ENCODE measurements at regions not wholly inside any gene's neighbourhood (a gene's known extent, or its start where the extent isn't known, plus 50 kb on each side); places are given as distances from the start of the nearest gene placed in this dataset.

DNA sequence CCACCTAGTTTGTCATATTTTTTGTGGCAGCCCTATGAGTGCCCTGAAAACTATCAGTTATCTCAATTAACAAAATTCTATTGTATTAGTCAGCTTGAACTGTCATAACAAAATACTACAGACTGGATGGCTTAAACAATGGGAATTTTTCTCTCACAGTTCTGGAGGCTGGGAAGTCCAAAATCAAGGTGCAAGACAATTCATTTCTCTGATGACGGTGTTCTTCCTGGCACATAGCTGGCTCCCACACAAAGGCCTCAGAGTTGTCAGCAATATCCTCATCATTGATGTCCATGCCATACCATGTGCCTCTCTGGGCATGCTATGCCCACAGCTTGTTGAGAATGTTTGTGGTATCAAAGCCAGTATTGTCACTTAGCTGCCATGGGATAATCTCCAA is 691.9 kb downstream of the NR2F1-AS1 start:
- WGBS, result 91% methylated on average over 1 of the region's 1 CpG
- no peak for DNase-seq (ENCODE audit: low read depth in 6 of 9, low spot score in 9 of 9)
- H3K27me3 ChIP-seq (ENCODE audit: control insufficient read depth in 2 of 2, insufficient read depth in 1 of 2, low read length in 1 of 2), result no peaks in the 10 kb centered on the region
- H3K27ac ChIP-seq (ENCODE audit: low read depth in 1 of 2, low read length in 1 of 2), result no peak overlapping the region
- no peaks in the 10 kb centered on the region for H3K4me1 ChIP-seq (ENCODE audit: control insufficient read depth in 2 of 2, insufficient read depth in 2 of 2, low read length in 2 of 2)
- no peaks in the 10 kb centered on the region for H3K9me3 ChIP-seq (ENCODE audit: control insufficient read depth in 2 of 2, insufficient read depth in 1 of 2, low read length in 1 of 2)
- H3K36me3 ChIP-seq (ENCODE audit: control insufficient read depth in 2 of 2, insufficient read depth in 2 of 2, low read length in 1 of 2), result no peaks in the 10 kb centered on the region
- no peak overlapping the region for H3K4me3 ChIP-seq (ENCODE audit: low read length in 2 of 2)

DNA sequence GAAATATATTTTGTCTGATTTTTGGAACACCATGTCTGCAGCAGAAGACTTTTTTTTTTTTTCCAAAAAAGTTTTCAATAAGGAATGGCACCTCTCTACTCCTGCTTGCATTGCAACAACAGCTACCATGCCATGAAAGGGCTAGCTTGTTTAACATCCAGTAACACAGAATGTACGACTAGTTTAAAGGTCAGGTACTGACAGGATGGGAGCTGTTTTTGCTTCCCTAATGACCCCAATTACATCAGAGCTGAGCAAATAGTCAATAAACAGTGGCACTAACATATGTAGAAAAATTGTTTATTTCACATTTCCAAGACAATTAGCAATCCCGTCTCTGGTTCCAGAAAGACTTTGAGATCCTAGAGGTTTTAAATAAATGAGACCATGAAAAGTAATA is 693.8 kb downstream of the NR2F1-AS1 start:
- Histone ChIP-seq H3K36me3 (ENCODE audit: control insufficient read depth in 2 of 2, insufficient read depth in 2 of 2, low read length in 1 of 2) (no peaks in the 10 kb centered on the region), H3K27me3 (ENCODE audit: control insufficient read depth in 2 of 2, insufficient read depth in 1 of 2, low read length in 1 of 2) (no peaks in the 10 kb centered on the region), H3K4me1 (ENCODE audit: control insufficient read depth in 2 of 2, insufficient read depth in 2 of 2, low read length in 2 of 2) (no peaks in the 10 kb centered on the region), H3K4me3 (ENCODE audit: low read length in 2 of 2) (no peak overlapping the region), H3K27ac (ENCODE audit: low read depth in 1 of 2, low read length in 1 of 2) (no peak overlapping the region), H3K9me3 (ENCODE audit: control insufficient read depth in 2 of 2, insufficient read depth in 1 of 2, low read length in 1 of 2) (no peaks in the 10 kb centered on the region)
- DNase-seq (ENCODE audit: low read depth in 6 of 9, low spot score in 9 of 9), result no peak
- 60% methylated on average over 2 of the region's 2 CpGs for WGBS

GRCh38 chr5:92886751-92887150 is 694.3 kb downstream of the NR2F1-AS1 start:
- Histone ChIP-seq H3K27ac (ENCODE audit: low read depth in 1 of 2, low read length in 1 of 2) (no peak overlapping the region), H3K27me3 (ENCODE audit: control insufficient read depth in 2 of 2, insufficient read depth in 1 of 2, low read length in 1 of 2) (no peaks in the 10 kb centered on the region), H3K4me3 (ENCODE audit: low read length in 2 of 2) (no peak overlapping the region), H3K4me1 (ENCODE audit: control insufficient read depth in 2 of 2, insufficient read depth in 2 of 2, low read length in 2 of 2) (no peaks in the 10 kb centered on the region), H3K36me3 (ENCODE audit: control insufficient read depth in 2 of 2, insufficient read depth in 2 of 2, low read length in 1 of 2) (no peaks in the 10 kb centered on the region), H3K9me3 (ENCODE audit: control insufficient read depth in 2 of 2, insufficient read depth in 1 of 2, low read length in 1 of 2) (no peaks in the 10 kb centered on the region)
- no peak for DNase-seq (ENCODE audit: low read depth in 6 of 9, low spot score in 9 of 9)
- 47% methylated on average over 3 of the region's 3 CpGs for WGBS

DNA sequence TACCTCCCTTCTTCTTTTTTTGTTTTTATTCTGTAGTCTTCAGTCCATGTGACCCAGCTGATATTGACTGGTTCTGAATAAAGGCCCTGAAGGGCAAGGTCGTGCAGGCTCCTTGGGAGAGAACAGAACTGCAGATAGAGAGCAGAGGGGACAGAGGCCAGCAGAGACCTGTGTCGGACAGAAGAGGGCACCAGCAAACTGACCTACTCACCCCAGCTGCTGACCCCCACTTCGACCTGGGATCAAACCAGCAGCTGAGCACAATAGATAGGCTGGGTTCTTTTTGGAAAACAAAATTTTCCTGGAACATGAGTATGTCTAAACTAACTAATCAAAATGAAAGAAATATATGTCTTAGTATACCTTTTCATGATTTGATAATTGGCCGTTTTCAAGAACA is 695.1 kb downstream of the NR2F1-AS1 start:
- H3K27me3 ChIP-seq (ENCODE audit: control insufficient read depth in 2 of 2, insufficient read depth in 1 of 2, low read length in 1 of 2), result no peaks in the 10 kb centered on the region
- DNase-seq (ENCODE audit: low read depth in 6 of 9, low spot score in 9 of 9), result no peak
- no peaks in the 10 kb centered on the region for H3K36me3 ChIP-seq (ENCODE audit: control insufficient read depth in 2 of 2, insufficient read depth in 2 of 2, low read length in 1 of 2)
- no peaks in the 10 kb centered on the region for H3K4me1 ChIP-seq (ENCODE audit: control insufficient read depth in 2 of 2, insufficient read depth in 2 of 2, low read length in 2 of 2)
- WGBS, result 59% methylated on average over 4 of the region's 4 CpGs
- H3K27ac ChIP-seq (ENCODE audit: low read depth in 1 of 2, low read length in 1 of 2), result no peak overlapping the region
- no peaks in the 10 kb centered on the region for H3K9me3 ChIP-seq (ENCODE audit: control insufficient read depth in 2 of 2, insufficient read depth in 1 of 2, low read length in 1 of 2)
- no peak overlapping the region for H3K4me3 ChIP-seq (ENCODE audit: low read length in 2 of 2)

DNA sequence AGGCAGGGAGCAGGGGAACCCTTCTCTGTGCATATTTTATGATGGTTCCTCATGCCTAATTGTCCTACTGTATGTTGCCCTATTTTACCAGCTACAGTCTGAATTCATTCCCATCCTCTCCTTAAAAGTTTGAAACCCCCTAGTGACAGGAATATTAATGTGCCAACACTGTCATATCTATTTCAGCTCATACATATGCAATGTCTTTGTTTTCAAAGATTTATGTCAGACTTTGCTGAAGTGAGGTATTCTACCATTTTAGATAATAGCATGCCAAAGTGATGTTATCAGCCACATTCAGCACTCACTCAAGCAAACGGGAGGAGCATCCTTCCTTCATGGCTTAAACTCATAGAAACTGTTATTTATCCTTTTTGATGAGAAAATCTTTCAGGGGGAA is 696.5 kb downstream of the NR2F1-AS1 start:
- Histone ChIP-seq H3K9me3 (ENCODE audit: control insufficient read depth in 2 of 2, insufficient read depth in 1 of 2, low read length in 1 of 2) (no peaks in the 10 kb centered on the region), H3K4me1 (ENCODE audit: control insufficient read depth in 2 of 2, insufficient read depth in 2 of 2, low read length in 2 of 2) (no peaks in the 10 kb centered on the region), H3K27ac (ENCODE audit: low read depth in 1 of 2, low read length in 1 of 2) (no peak overlapping the region), H3K36me3 (ENCODE audit: control insufficient read depth in 2 of 2, insufficient read depth in 2 of 2, low read length in 1 of 2) (no peaks in the 10 kb centered on the region), H3K27me3 (ENCODE audit: control insufficient read depth in 2 of 2, insufficient read depth in 1 of 2, low read length in 1 of 2) (no peaks in the 10 kb centered on the region), H3K4me3 (ENCODE audit: low read length in 2 of 2) (no peak overlapping the region)
- DNase-seq (ENCODE audit: low read depth in 6 of 9, low spot score in 9 of 9), result no peak
- WGBS, result 42% methylated on average over 1 of the region's 1 CpG

- Histone ChIP-seq H3K9me3 (ENCODE audit: control insufficient read depth in 2 of 2, insufficient read depth in 1 of 2, low read length in 1 of 2) (peaks cover 3 to 6% of the 10 kb centered on the region in 2 donors), H3K4me3 (ENCODE audit: low read length in 2 of 2) (no peak overlapping the region), H3K27me3 (ENCODE audit: control insufficient read depth in 2 of 2, insufficient read depth in 1 of 2, low read length in 1 of 2) (no peaks in the 10 kb centered on the region), H3K27ac (ENCODE audit: low read depth in 1 of 2, low read length in 1 of 2) (no peak overlapping the region), H3K36me3 (ENCODE audit: control insufficient read depth in 2 of 2, insufficient read depth in 2 of 2, low read length in 1 of 2) (no peaks in the 10 kb centered on the region), H3K4me1 (ENCODE audit: control insufficient read depth in 2 of 2, insufficient read depth in 2 of 2, low read length in 2 of 2) (no peaks in the 10 kb centered on the region)
- DNase-seq (ENCODE audit: low read depth in 6 of 9, low spot score in 9 of 9), result no peak
- 86% methylated on average over 2 of the region's 2 CpGs for WGBS
Measured at GRCh38 chr5:92879806-92880543, 701.0 kb downstream of the NR2F1-AS1 start.

GRCh38 chr5:92874790-92875189 is 706.2 kb downstream of the NR2F1-AS1 start:
- no peak overlapping the region for H3K27ac ChIP-seq (ENCODE audit: low read depth in 1 of 2, low read length in 1 of 2)
- H3K4me3 ChIP-seq (ENCODE audit: low read length in 2 of 2), result no peak overlapping the region
- H3K9me3 ChIP-seq (ENCODE audit: control insufficient read depth in 2 of 2, insufficient read depth in 1 of 2, low read length in 1 of 2), result peaks cover 3 to 6% of the 10 kb centered on the region in 2 donors
- no peaks in the 10 kb centered on the region for H3K36me3 ChIP-seq (ENCODE audit: control insufficient read depth in 2 of 2, insufficient read depth in 2 of 2, low read length in 1 of 2)
- no peaks in the 10 kb centered on the region for H3K4me1 ChIP-seq (ENCODE audit: control insufficient read depth in 2 of 2, insufficient read depth in 2 of 2, low read length in 2 of 2)
- WGBS, result 94% methylated on average over 2 of the region's 2 CpGs
- H3K27me3 ChIP-seq (ENCODE audit: control insufficient read depth in 2 of 2, insufficient read depth in 1 of 2, low read length in 1 of 2), result no peaks in the 10 kb centered on the region
- no peak for DNase-seq (ENCODE audit: low read depth in 6 of 9, low spot score in 9 of 9)

GRCh38 chr5:92868442-92868841 is 712.6 kb downstream of the NR2F1-AS1 start:
- no peak overlapping the region for H3K4me3 ChIP-seq (ENCODE audit: low read length in 2 of 2)
- H3K9me3 ChIP-seq (ENCODE audit: control insufficient read depth in 2 of 2, insufficient read depth in 1 of 2, low read length in 1 of 2), result no peaks in the 10 kb centered on the region
- no peaks in the 10 kb centered on the region for H3K27me3 ChIP-seq (ENCODE audit: control insufficient read depth in 2 of 2, insufficient read depth in 1 of 2, low read length in 1 of 2)
- H3K27ac ChIP-seq (ENCODE audit: low read depth in 1 of 2, low read length in 1 of 2), result no peak overlapping the region
- WGBS, result 96% methylated on average over 3 of the region's 3 CpGs
- no peaks in the 10 kb centered on the region for H3K36me3 ChIP-seq (ENCODE audit: control insufficient read depth in 2 of 2, insufficient read depth in 2 of 2, low read length in 1 of 2)
- no peak for DNase-seq (ENCODE audit: low read depth in 6 of 9, low spot score in 9 of 9)
- no peaks in the 10 kb centered on the region for H3K4me1 ChIP-seq (ENCODE audit: control insufficient read depth in 2 of 2, insufficient read depth in 2 of 2, low read length in 2 of 2)

GRCh38 chr5:92864591-92864990 is 716.4 kb downstream of the NR2F1-AS1 start:
- Histone ChIP-seq H3K4me3 (ENCODE audit: low read length in 2 of 2) (no peak overlapping the region), H3K9me3 (ENCODE audit: control insufficient read depth in 2 of 2, insufficient read depth in 1 of 2, low read length in 1 of 2) (no peaks in the 10 kb centered on the region), H3K36me3 (ENCODE audit: control insufficient read depth in 2 of 2, insufficient read depth in 2 of 2, low read length in 1 of 2) (no peaks in the 10 kb centered on the region), H3K27ac (ENCODE audit: low read depth in 1 of 2, low read length in 1 of 2) (no peak overlapping the region), H3K27me3 (ENCODE audit: control insufficient read depth in 2 of 2, insufficient read depth in 1 of 2, low read length in 1 of 2) (no peaks in the 10 kb centered on the region), H3K4me1 (ENCODE audit: control insufficient read depth in 2 of 2, insufficient read depth in 2 of 2, low read length in 2 of 2) (no peaks in the 10 kb centered on the region)
- WGBS, result 43% methylated on average over 2 of the region's 2 CpGs
- no peak for DNase-seq (ENCODE audit: low read depth in 6 of 9, low spot score in 9 of 9)
